Prostate gland (tissue), 1 donor: ENCODE measurements at regions not wholly inside any gene's neighbourhood (a gene's known extent, or its start where the extent isn't known, plus 50 kb on each side); places are given as distances from the start of the nearest gene placed in this dataset.

Experiments
- POLR2A ChIP-seq: fragments of 450-650 bp; IDR thresholded peaks from one replicate; pipeline ENCODE4 v1.6.1; 2016; ENCODE audit warnings: antibody characterized with exemption, mild to moderate bottlenecking
- POLR2AphosphoS5 ChIP-seq: sonication (generic); formaldehyde crosslinking; IDR thresholded peaks from one replicate; pipeline ENCODE4 v1.6.1; 2017; ENCODE audit warnings: antibody characterized with exemption

GRCh38 chr4:83846193-83846830, 310.4 kb downstream of the GPAT3 start:
- no peak for TF ChIP-seq POLR2AphosphoS5
- no peak for TF ChIP-seq POLR2A
